Astrocyte (in vitro differentiated cells and primary cell): ENCODE measurements at regions not wholly inside any gene's neighbourhood (a gene's known extent, or its start where the extent isn't known, plus 50 kb on each side); places are given as distances from the start of the nearest gene placed in this dataset.

ENCODE experiments used
- DNase-seq: peaks from one replicate; pipeline ENCODE4 v3.0.0-alpha.2; 2010; ENCODE audit warnings: low read depth
- FAIRE-seq: peaks from 2 replicates; lab custom pipeline; 2011; peaks lifted over from hg19 to GRCh38; lab: Jason Lieb, UNC
- H2AFZ ChIP-seq: 2 replicates; pipeline ENCODE4 v1.6.0; 2012; ENCODE audit warnings: low read depth, low read length, inconsistent platforms
- H3K27ac ChIP-seq: 2 replicates; pipeline ENCODE4 v1.5.1; 2011; ENCODE audit warnings: low read depth, low read length, inconsistent platforms
- H3K27me3 ChIP-seq: 2 replicates; pipeline ENCODE4 v1.6.0; 2011; ENCODE audit warnings: low read length, inconsistent platforms; ENCODE audit not compliant: insufficient read depth
- H3K36me3 ChIP-seq: 2 replicates; pipeline ENCODE4 v1.5.1; 2011; ENCODE audit warnings: low read length, inconsistent platforms; ENCODE audit not compliant: insufficient read depth
- H3K4me1 ChIP-seq: 2 replicates; pipeline ENCODE4 v1.5.1; 2011; ENCODE audit warnings: low read length, inconsistent platforms; ENCODE audit not compliant: insufficient read depth
- H3K4me2 ChIP-seq: 2 replicates; pipeline ENCODE4 v1.6.0; 2012; ENCODE audit warnings: low read length, inconsistent platforms
- H3K4me3 ChIP-seq: 2 replicates; pipeline ENCODE4 v1.5.1; 2011; ENCODE audit warnings: low read depth, mild to moderate bottlenecking, low read length, inconsistent platforms; ENCODE audit not compliant: insufficient read depth
- H3K79me2 ChIP-seq: 2 replicates; pipeline ENCODE4 v1.6.0; 2012; ENCODE audit warnings: mild to moderate bottlenecking, low read length, inconsistent platforms; ENCODE audit not compliant: insufficient read depth
- H3K9ac ChIP-seq: 2 replicates; pipeline ENCODE4 v1.6.0; 2012; ENCODE audit warnings: mild to moderate bottlenecking, low read length, inconsistent platforms
- H3K9me3 ChIP-seq: 2 replicates; pipeline ENCODE4 v1.5.1; 2012; ENCODE audit warnings: low read depth, mild to moderate bottlenecking, low read length, inconsistent platforms; ENCODE audit not compliant: insufficient read depth
- H4K20me1 ChIP-seq: 2 replicates; pipeline ENCODE4 v1.6.0; 2012; ENCODE audit warnings: low read length, inconsistent platforms; ENCODE audit not compliant: insufficient read depth
- H3K27ac Mint-ChIP-seq: one replicate; pipeline ENCODE4 v1.8.0; 2021; ENCODE audit warnings: mild to moderate bottlenecking, mixed read lengths; ENCODE audit not compliant: unreplicated experiment
- H3K27me3 Mint-ChIP-seq: one replicate; pipeline ENCODE4 v1.8.0; 2021; ENCODE audit warnings: low read depth, mixed read lengths; ENCODE audit not compliant: unreplicated experiment
- H3K36me3 Mint-ChIP-seq: one replicate; pipeline ENCODE4 v1.8.0; 2021; ENCODE audit warnings: low read depth, mixed read lengths; ENCODE audit not compliant: unreplicated experiment
- H3K4me1 Mint-ChIP-seq: one replicate; pipeline ENCODE4 v1.8.0; 2021; ENCODE audit warnings: low read depth, mixed read lengths; ENCODE audit not compliant: unreplicated experiment
- H3K4me3 Mint-ChIP-seq: one replicate; pipeline ENCODE4 v1.8.0; 2021; ENCODE audit warnings: mild to moderate bottlenecking, moderate library complexity, mixed read lengths; ENCODE audit not compliant: unreplicated experiment
- H3K9me3 Mint-ChIP-seq: one replicate; pipeline ENCODE4 v1.8.0; 2021; ENCODE audit warnings: mild to moderate bottlenecking, mixed read lengths; ENCODE audit not compliant: unreplicated experiment
- CTCF ChIP-seq: IDR thresholded peaks from 2 replicates; pipeline ENCODE4 v1.5.1; 2011; ENCODE audit warnings: low read depth, mild to moderate bottlenecking, inconsistent platforms, low read length, moderate library complexity; ENCODE audit not compliant: insufficient read depth
- EZH2 ChIP-seq: IDR thresholded peaks from 2 replicates; pipeline ENCODE4 v1.6.1; 2012; ENCODE audit warnings: mild to moderate bottlenecking, low read length, inconsistent platforms; ENCODE audit not compliant: insufficient read depth

DNA sequence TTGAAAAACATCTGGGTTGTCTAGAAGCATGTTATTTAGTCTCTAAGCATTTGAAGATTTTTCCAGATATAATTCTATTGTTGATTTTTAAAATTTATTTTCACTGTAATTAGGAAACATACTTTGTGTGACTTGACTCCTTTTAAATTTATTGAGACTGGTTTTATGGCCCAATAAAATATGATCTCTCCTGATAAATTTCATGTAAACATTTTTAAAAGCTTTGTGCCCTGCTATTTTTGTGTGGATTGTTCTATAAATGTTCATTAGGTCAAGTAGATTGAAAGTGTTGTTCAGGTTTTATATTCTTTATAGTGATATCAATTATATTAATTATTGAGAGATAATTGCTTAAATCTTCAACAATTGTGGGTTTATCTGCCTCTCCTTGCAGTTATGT, 105.4 kb downstream of the RFX6 start:
- H3K36me3 Mint-ChIP-seq = no peaks in the 10 kb centered on the region
- no peak overlapping the region for H3K4me3 Mint-ChIP-seq
- Histone ChIP-seq H3K4me1 (no peaks in the 10 kb centered on the region), H3K4me3 (no peak overlapping the region), H3K9me3 (no peaks in the 10 kb centered on the region), H2AFZ (no peak overlapping the region), H4K20me1 (no peaks in the 10 kb centered on the region), H3K9ac (no peak overlapping the region), H3K27ac (no peak overlapping the region), H3K79me2 (no peaks in the 10 kb centered on the region), H3K36me3 (no peaks in the 10 kb centered on the region), H3K27me3 (no peaks in the 10 kb centered on the region), H3K4me2 (no peak overlapping the region)
- H3K27ac Mint-ChIP-seq = no peak overlapping the region
- DNase-seq = no peak
- no peaks in the 10 kb centered on the region for H3K27me3 Mint-ChIP-seq
- H3K4me1 Mint-ChIP-seq = no peaks in the 10 kb centered on the region
- TF ChIP-seq CTCF = no peak
- no peak for TF ChIP-seq EZH2
- H3K9me3 Mint-ChIP-seq = no peaks in the 10 kb centered on the region
- FAIRE-seq = no peak

DNA sequence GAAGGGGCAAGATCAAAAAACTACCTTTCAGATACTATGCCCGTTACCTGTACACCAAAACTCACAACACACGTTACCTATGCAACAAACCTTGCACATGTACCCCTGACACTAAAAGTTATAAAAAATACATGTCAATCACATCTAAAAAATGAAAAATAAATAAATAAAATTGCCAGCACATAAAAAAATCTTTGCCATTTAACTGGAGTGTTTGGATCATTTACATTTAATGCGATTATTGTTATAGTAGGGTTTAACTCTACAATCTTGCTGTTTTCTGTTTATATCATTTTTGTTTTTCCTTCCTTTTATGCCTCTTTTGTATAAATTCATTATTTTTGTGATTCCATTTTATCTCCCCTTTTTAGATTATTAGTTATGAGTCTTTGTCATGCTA, 106.3 kb downstream of the RFX6 start:
- no peaks in the 10 kb centered on the region for H4K20me1 ChIP-seq
- H3K9me3 Mint-ChIP-seq = no peaks in the 10 kb centered on the region
- H3K4me3 ChIP-seq = no peak overlapping the region

More for the DNA sequence above, 106.3 kb downstream of the RFX6 start:
- TF ChIP-seq CTCF (no peak), EZH2 (no peak)
- Histone ChIP-seq H3K79me2 (no peaks in the 10 kb centered on the region), H3K27me3 (no peaks in the 10 kb centered on the region), H3K9me3 (no peaks in the 10 kb centered on the region), H3K4me1 (no peaks in the 10 kb centered on the region), H3K36me3 (no peaks in the 10 kb centered on the region), H3K4me2 (no peak overlapping the region), H3K9ac (no peak overlapping the region), H2AFZ (no peak overlapping the region), H3K27ac (no peak overlapping the region)
- Mint-ChIP-seq H3K36me3 (no peaks in the 10 kb centered on the region), H3K27ac (no peak overlapping the region), H3K4me3 (no peak overlapping the region), H3K4me1 (no peaks in the 10 kb centered on the region), H3K27me3 (no peaks in the 10 kb centered on the region)
- FAIRE-seq = no peak
- no peak for DNase-seq
